ACHN (cell line): ENCODE measurements at regions not wholly inside any gene's neighbourhood (a gene's known extent, or its start where the extent isn't known, plus 50 kb on each side); places are given as distances from the start of the nearest gene placed in this dataset.
"Not testable (repeated sequence)": the region's sequence is repeated elsewhere in the genome, so short reads cannot be mapped to it uniquely, and the experiment has no call there.

Experiments used
- DNase-seq: peaks from one replicate; pipeline ENCODE4 v3.0.0-alpha.2; 2015
- in situ Hi-C: cut with HindIII; loops from 2 replicates; pipeline ENCODE4 v1.10.0; 2017; ENCODE audit warnings: low sequenced_read_pairs, low pct_ligation_motif_present, low pct_unique_long_range_greater_than_20kb

- no peak for DNase-seq
- in situ Hi-C loops = no loop called here
Observed at GRCh38 chr18:78822171-78822948, 157.3 kb upstream of the SALL3 start.

- no peak for DNase-seq
- in situ Hi-C loops = no loop called here
Observed at GRCh38 chr18:78822949-78823285, 156.7 kb upstream of the SALL3 start.

- DNase-seq = no peak
- in situ Hi-C loops = no loop called here
Observed at GRCh38 chr18:78825168-78825567, 154.4 kb upstream of the SALL3 start.

- in situ Hi-C loops = no loop called here
- no peak for DNase-seq
Observed at GRCh38 chr18:78826631-78827030, 153.0 kb upstream of the SALL3 start.

- no peak for DNase-seq
- in situ Hi-C loops = no loop called here
Observed at GRCh38 chr18:78827141-78827540, 152.5 kb upstream of the SALL3 start.

- no peak for DNase-seq
- in situ Hi-C loops = no loop called here
Observed at GRCh38 chr18:78828131-78828530, 151.5 kb upstream of the SALL3 start.

GRCh38 chr18:78829026-78829425, 150.6 kb upstream of the SALL3 start:
- in situ Hi-C loops, DNase-seq: not testable (repeated sequence)

- in situ Hi-C loops = no loop called here
- no peak for DNase-seq
Observed at GRCh38 chr18:78830161-78830560, 149.5 kb upstream of the SALL3 start.

- in situ Hi-C loops = no loop called here
- no peak for DNase-seq
Observed at GRCh38 chr18:78830826-78831225, 148.8 kb upstream of the SALL3 start.

GRCh38 chr18:78831603-78832002, 148.0 kb upstream of the SALL3 start:
- in situ Hi-C loops = no loop called here

GRCh38 chr18:78833833-78834232, 145.8 kb upstream of the SALL3 start:
- in situ Hi-C loops = no loop called here
- no peak for DNase-seq

More at GRCh38 chr18:78831603-78832002, 148.0 kb upstream of the SALL3 start:
- DNase-seq = no peak

GRCh38 chr18:78836838-78837237, 142.8 kb upstream of the SALL3 start:
- DNase-seq = no peak
- in situ Hi-C loops = no loop called here

- in situ Hi-C loops = no loop called here
Observed at GRCh38 chr18:78837754-78838153, 141.9 kb upstream of the SALL3 start.

GRCh38 chr18:78838183-78838582, 141.4 kb upstream of the SALL3 start:
- no peak for DNase-seq
- in situ Hi-C loops = no loop called here

More at GRCh38 chr18:78837754-78838153, 141.9 kb upstream of the SALL3 start:
- DNase-seq = no peak

- in situ Hi-C loops = no loop called here
- no peak for DNase-seq
Observed at GRCh38 chr18:78849046-78849445, 130.6 kb upstream of the SALL3 start.

- DNase-seq = no peak
- in situ Hi-C loops = no loop called here
Observed at GRCh38 chr18:78849458-78849857, 130.2 kb upstream of the SALL3 start.

GRCh38 chr18:78853341-78853740, 126.3 kb upstream of the SALL3 start:
- DNase-seq = no peak
- in situ Hi-C loops = no loop called here

GRCh38 chr18:78855188-78855587, 124.4 kb upstream of the SALL3 start:
- DNase-seq = no peak
- in situ Hi-C loops = no loop called here

- DNase-seq = no peak
- in situ Hi-C loops = no loop called here
Observed at GRCh38 chr18:78856569-78857313, 122.9 kb upstream of the SALL3 start.
